NCI-H774 (cell line): ENCODE measurements at regions not wholly inside any gene's neighbourhood (a gene's known extent, or its start where the extent isn't known, plus 50 kb on each side); places are given as distances from the start of the nearest gene placed in this dataset.
"Not testable (repeated sequence)": the region's sequence is repeated elsewhere in the genome, so short reads cannot be mapped to it uniquely, and the experiment has no call there.

Experiments used
- DNase-seq: peaks from one replicate; lab custom pipeline; 2025; lab: John Stamatoyannopoulos, UW

DNA sequence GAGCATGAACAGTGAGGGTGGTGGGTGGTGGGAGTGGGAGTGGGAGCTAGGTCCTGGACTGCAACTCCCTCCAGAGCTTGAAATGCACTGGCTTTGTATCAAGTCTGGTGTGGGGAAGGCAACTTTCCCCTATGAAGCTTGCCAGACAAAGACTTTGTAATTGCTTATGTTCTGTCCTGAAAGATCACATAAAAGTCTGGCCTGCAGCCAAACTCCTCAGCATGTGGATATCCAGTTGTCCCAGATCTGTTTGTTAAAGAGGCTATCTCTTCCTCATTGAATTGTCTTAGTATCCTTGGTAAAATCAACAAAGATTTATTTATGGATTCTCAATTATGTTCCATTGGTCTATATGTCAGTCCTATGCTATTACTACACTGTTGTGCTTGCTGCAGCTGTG is 607.9 kb downstream of the GLUD2 start:
- DNase-seq, result no peak

DNA sequence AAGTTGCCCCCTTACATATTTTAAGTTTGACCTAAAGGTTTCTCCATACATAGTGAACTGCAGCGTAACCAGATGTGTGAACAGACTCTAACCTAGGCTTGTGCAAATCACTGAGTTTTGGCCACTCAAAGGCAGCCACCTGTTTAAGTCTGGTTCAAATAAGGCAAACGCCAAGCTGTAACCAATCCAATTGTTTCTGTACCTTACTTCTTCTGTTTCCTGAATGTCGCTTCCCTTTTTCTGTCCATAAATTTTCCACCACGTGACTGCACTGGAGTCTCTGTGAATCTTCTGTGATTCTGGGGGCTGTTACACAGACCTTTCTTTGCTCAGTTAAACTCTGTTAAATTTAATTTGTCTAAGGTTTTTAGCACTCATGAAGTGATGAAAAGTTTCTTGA is 618.8 kb downstream of the GLUD2 start:
- DNase-seq, result no peak

DNA sequence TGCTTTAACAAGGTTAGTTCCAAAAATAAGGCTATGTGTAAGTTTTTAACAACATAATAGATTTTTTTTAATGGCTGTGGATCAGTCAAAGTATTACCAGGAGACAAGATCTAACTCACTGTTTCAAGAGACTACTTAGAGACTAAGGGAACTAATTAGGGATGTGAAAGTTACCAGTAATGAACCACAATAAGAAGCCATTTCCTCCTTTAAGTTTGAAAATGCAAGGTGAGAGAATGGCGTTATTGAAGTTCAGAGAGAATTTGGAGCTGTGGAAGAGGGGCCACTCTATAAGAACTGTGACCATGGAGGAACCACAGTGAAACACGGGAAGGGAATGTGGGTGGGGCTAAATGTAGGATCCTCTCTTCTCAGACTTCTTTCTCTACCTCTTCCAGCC is 624.2 kb downstream of the GLUD2 start:
- DNase-seq, result no peak

DNA sequence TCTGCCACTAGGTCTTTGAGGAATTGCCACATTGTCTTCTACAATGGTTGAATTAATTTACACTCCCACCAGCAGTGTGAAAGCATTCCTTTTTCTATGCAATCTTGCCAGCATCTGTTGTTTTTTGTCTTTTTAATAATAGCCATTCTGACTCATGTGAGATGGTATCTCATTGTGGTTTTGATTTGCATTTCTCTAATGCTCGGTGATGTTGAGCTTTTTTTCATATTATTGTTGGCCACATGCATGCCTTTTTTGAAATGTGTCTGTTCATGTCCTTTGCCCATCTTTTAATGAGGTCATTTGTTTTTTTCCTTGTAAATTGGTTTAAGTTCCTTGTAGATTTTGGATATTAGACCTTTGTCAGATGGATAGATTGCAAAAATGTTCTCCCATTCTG is 661.8 kb downstream of the GLUD2 start:
- not testable (repeated sequence) for DNase-seq

DNA sequence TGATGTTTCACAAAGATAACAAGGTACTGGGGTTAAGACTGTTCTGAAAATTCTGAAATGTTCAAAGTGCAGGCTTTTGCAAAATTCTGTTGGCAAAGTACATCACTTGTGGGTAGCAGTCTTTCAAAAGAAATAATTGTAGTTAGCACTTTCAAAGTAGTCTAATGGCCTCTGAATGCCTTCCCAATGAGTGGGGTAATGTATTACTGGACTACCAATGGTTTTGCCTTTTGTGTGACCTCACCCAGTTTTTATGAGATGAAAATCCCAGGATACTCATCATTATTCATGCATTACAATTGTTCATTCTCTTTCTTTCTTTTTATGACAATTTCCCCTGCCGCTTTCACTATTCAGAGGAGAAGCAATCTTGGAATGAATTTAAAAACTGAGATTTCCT is 686.1 kb downstream of the GLUD2 start:
- DNase-seq, result no peak

DNA sequence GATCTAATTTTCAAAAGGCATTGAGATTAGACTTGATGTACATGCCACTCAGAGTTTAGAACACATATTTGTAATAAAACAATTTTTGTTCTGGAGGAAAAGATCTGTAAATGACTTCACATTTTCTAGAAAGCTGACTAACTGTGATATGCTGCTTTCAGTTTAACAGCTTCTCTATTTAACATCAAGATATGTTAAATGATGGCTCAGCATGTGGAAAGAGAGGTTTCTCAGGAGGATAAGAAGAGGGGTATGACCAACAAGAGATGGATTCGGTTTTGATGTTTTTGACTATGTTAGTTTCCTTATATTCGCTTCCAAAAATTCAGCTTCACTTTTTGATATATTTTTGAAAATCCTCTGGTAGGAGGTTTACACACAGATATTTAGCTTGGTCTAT is 698.7 kb downstream of the GLUD2 start:
- no peak for DNase-seq

DNA sequence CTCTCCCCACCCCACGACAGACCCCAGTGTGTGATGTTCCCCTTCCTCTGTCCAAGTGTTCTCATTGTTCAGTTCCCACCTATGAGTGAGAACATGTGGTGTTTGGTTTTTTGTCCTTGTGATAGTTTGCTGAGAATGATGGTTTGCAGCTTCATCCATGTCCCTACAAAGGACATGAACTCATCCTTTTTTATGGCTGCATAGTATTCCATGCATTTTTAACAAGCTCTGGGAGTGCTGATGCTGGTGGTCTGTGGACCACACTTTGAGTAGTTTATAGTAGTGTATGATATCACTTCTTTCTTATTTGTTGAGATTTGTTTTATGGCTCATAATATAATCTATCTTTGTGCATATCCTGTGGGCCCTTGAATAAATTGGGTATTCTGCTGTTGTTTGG is 706.2 kb downstream of the GLUD2 start:
- DNase-seq, result not testable (repeated sequence)

DNA sequence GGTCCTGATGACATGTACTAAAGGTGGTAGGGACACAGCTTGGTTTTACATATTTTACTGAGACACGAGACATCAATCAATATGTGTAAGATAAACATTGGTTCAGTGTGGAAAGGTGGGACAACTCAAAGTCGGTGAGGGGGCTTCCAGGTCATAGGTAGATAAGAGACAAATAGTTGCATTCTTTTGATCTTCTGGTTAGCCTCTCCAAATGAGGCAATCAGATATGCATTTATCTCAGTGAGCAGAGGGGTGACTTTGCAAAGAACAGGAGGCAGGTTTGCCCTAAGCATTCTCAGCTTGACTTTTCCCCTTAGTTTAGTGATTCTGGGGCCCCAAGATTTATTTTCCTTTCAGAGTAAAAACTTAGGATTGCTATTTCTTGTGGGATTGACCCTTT is 706.9 kb downstream of the GLUD2 start:
- DNase-seq, result no peak

DNA sequence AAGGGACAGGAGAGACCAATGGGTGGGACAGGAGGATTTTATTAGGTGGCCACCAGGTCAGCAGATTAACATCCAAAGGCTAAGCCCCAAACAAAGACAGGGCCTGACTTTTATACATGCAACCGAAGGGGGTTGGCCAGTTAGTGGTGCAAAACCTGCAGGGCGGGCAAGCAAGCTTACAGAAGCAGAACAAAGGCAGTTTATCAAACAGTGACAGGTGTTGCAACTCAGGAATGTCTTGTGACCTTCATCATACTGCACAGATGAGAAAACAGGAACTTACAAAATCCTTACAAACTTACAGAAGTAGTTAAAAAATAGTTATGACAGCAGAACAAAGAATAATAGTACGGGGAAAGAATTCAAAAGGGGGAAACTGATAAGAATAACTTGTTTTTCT is 708.1 kb downstream of the GLUD2 start:
- DNase-seq, result no peak

DNA sequence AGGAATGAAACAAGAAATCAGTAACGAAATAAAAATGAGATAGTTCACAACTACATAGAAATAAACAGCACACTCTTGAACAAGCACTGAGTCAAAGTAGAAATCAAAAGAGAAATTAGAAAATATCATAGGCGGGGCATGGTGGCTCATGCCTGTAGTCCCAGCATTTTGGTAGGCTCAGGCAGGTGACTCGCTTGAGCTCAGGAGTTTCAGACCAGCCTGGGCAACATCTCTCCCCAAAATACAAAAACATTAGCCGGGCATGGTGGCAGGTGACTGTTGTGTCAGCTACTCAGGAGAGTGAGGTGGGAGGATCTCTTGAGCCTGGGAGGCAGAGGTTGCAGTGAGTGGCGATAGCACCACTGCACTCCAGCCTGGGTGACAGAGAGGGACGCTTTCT is 714.4 kb downstream of the GLUD2 start:
- DNase-seq, result no peak

DNA sequence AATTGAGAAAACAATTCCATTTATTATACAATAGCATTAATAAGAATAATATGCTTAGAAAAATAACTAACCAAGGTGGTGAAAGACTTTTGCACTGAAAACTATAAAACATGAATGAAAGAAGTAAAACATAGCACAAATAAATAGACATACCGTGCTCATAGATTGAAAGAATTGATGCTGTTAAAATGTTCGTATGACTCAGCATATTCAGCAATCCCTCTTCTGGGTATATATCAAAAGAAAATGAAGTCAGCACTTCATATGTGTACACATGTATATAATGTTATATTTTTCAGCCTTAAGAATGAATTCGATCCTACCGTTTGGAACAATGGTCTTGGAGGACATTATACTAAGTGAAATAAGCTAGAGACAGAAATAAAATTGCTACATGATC is 716.3 kb downstream of the GLUD2 start:
- DNase-seq, result no peak

DNA sequence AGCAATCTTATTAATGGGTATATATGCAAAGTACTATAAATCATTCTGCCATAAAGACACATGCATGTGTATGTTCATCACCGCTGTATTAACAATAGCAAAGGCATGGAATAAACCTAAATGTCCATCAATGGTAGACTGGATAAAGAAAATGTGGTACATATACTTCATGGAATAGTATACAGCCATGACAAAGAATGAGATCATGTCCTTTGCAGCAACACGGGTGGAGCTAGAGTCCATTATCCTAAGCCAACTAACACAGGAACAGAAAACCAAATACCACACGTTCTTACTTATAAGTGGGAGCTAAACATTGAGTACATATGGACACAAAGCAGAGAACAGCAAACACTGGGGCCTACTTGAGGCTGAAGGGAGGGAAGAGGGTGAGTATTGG is 720.8 kb downstream of the GLUD2 start:
- not testable (repeated sequence) for DNase-seq

DNA sequence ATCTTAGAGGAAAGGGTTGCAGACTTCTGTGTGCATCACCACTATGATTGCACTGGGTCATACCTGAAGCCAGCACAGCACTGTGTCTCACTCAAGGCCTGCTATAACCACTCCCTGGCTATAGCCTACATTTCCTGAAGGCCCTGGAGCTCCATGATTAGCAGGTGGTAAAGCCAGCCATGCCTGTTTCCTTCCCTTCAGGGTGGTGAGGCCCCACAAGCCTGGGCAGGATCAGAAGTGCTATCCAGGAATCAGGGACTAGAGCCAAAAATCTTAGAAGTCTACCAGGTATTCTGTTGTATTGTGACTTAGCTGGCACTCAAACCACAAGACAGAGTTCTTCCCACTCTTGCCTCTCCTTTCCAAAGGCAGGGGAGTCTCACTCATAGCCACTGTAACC is 734.6 kb downstream of the GLUD2 start:
- no peak for DNase-seq

DNA sequence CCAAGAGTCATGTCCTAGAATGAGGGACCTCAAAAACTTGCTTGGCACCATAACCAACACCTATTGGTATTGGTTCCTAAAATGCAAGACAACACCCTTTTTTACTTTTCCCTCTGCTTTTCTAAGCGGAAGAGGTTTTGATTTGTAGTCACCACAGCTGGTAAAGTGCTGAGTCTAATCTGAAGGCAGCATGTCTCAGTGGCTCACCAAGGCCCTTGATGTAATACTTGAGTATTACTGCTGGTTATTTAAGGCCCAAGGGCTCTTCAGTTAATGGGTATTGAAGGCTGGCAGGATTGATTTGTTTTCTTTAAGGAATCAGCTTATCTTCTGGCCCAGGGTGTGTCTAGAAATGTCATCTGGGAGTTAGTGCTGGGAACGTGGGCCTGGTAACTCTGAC is 735.1 kb downstream of the GLUD2 start:
- DNase-seq, result no peak

DNA sequence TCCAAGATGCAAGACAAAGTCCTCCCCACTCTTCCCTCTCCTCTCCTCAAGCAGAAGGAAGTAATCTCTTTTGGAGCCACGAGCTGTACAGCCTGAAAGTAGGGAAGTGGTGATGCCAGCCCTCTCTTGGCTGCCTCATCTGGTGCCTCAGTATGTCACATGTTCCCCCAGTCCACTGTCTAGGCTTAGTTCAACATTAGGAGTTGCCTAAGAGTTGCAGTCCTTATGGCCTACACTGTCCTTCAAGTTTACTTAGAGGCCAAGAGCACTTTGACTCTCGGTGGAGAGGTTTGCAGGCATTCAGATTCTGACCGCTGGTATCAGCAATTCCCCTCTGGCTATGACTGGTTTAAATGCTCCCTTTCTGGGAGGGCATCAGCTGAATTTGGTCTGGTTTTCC is 735.6 kb downstream of the GLUD2 start:
- DNase-seq, result no peak

DNA sequence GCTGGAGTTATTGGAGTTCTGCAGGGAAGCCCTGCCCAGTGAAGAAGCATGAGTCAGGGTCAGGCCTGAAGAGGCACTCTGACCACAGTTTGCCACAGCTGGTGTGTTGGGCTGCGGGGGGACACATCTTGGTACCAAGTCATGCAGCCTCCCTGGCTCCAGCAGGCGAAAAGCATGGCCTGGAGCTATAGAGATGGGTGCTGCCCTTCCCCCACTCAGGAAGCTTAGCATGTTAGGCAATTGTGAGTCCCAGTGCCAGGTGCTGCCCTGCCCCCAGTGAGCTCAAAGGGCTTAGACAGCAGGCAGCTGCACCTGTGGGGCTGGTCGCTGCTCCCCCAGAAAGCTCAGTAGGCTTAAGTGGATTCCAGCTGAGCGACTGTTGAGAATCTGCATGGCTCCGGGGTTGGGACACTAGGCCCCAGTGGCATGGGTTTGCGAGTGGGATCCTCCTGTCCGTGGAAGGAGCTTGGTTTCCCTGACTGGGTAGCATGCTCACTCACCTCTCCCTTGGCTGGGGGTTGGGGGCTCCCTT is 755.5 kb downstream of the GLUD2 start:
- DNase-seq, result peak; percentile 30

DNA sequence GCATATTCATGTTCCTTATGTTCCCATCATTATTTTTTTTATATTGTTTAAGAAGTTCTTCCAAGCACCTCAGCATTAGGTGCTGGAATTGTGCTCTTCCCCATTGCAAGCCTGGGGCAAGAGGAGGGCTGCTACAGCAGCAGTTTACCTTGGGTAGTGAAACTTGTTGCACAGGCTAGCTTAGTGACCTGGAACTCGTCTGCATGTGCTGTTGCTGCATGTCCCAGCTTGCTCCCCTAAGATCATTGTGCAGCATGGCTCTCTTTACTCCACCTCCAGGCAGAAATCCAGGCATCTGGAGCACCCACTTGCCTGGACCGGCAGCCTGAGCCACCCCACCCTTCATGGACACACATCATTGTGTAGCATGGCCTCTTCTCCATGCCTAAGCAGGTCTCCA is 776.0 kb downstream of the GLUD2 start:
- no peak for DNase-seq

DNA sequence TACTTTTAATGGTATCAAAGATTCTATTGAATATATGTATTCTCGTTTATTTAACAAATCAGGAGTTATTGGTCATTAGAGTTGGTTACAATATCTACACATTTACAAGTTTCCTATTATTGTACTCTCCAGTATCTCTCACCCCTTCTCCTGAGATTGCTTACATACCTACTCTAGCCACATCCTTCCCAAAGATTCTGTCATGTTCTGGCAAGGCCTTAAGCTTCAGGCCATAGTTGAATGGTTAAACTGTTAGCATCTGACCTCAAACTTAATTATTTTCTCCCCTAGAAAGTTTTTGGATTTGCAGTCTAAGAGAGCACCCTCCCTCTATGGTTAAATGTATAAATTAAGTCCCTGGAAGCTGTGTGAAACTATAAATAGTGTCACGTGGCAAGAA is 784.2 kb downstream of the GLUD2 start:
- no peak for DNase-seq

DNA sequence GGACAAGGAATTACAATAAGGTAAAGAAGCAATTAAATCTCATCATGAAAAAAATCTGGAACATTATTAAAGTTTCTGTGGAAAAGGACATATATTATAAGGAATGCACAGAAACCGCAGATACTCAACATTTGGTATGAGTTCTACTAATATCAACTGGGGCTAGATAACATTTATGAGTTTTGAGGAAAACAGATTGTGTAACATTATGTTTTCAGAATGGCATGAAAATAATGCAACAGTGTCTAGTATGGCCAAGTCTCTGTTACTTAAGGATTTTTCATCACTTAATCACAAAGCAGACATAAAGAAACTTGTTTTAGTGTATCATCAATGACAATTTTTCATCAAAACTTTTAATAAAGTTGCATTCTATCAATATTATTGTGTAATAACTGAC is 785.0 kb downstream of the GLUD2 start:
- DNase-seq, result no peak

DNA sequence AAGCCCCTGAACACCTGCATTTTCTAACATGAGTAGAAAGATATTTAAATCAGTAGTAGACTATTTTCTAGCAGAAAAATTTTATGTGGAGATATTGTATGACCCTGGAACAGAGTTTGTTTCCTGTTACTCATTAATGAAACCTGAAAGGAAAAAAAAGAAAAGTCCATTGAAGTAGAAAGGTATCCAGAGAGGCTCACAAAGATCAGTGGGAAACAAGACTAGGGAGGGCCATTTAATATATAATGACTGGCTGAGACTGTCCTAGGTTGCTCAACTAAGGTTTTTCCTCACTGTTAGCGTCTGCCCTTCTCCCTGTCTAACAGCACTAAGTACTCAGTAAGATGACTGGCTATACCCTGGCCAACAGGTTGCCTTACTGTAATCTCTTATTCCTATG is 788.6 kb downstream of the GLUD2 start:
- DNase-seq, result no peak

DNA sequence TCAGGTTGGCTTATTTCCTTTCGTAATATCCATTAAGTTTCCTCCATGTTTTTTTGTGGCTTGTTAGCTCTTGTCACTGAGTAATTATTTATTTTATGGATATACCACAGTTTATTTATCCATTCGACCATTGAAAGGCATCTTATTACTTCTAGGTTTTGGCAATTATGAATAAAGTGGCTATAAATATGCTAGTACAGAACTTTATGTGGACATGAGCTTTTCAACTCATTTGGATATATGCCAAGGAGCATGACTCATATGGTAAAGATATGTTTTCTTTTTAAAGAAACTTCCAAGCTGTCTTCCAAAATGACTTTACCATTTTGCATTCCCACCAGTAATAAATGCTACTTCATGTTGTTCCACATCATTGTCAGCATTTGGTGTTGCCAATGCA is 803.6 kb downstream of the GLUD2 start:
- peak; percentile 19 for DNase-seq

DNA sequence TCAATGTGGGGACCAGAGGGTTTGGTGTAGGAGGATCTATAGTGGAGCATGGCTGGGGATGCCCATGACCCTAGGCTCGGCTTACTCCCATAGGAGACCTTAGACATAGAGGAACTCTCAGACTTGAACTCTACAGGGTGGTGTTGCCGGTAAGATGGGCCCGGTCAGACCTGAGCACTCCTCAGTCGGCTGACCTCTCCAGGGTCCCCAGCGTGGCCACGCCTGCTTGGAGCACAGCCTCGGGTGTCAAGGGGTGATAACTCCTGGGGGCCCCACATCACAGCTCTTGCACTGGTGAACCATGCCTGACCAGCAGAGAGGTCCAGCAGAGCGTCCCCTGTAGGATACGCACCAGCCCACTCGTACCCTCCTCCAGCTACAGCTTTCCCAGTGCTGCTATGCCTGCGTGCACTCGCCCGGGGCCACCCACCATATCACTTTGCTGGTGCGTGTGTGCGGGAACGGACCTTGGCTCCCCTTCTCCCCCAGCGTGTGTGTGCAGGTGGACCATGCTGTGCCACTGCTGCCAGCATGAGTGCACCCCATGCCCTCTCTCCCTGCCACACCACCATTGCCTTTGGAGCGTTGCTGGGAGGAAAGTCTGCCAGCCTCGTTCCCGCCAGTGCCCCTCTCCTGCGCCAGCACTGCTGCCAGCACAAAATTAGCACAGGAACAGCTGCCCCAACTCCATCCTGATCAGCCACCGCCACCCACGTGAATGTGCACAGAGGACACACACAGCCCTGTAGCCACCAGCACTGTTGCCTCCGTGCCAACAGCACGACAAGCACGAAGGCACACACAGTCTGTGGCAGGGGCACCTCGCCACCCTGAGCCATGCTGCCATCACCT is 806.6 kb downstream of the GLUD2 start:
- DNase-seq, result no peak

DNA sequence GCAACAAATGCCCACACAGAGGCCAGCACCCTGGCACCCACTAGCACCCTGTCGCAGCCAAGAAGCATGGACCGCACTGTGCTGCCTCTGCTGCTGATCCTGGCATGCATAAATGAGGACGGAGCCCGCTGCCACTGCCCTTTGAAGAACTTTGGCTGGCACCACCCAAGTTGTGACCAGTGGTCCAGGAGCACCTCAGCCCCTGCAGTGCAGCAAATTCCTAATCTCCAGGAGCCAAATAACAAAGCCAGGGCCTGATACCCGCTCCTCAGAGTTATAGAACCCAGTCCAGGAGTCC is 807.2 kb downstream of the GLUD2 start:
- no peak for DNase-seq
